ENCODE measurements at regions not wholly inside any gene's neighbourhood (a gene's known extent, or its start where the extent isn't known, plus 50 kb on each side); places are given as distances from the start of the nearest gene placed in this dataset.
A peak's percentile ranks its signal among the peaks of the same experiment; 100 is the strongest.
"Not testable (repeated sequence)": the region's sequence is repeated elsewhere in the genome, so short reads cannot be mapped to it uniquely, and the experiment has no call there.

GRCh38 chr14:57112072-57112807, 156.5 kb downstream of the EXOC5 start:
- H3K4me3 ChIP-seq (ENCODE audit: control insufficient read depth in 2 of 3, extremely low read depth in 1 of 3, insufficient read depth in 2 of 3, low read depth in 1 of 3, low read length in 3 of 3): peak overlapping the region in 1 of 3 experiments; percentile 14
- dilution Hi-C loops (cut with MboI; ENCODE audit: extremely low pct_ligation_motif_present, low sequenced_read_pairs); H3K4me2 ChIP-seq (ENCODE audit: control insufficient read depth, extremely low read depth, insufficient read depth, low read depth, low read length); H3K79me2 ChIP-seq (ENCODE audit: control insufficient read depth, insufficient read depth, low read length); FAIRE-seq; H3K36me3 ChIP-seq (ENCODE audit: control insufficient read depth in 2 of 2, extremely low read depth in 1 of 2, insufficient read depth in 2 of 2, low read length in 2 of 2); H3K9me3 ChIP-seq (ENCODE audit: control insufficient read depth, low read depth, low read length); H3K4me1 ChIP-seq (ENCODE audit: control insufficient read depth, extremely low read depth, insufficient read depth, low read length); DNase-seq (ENCODE audit: low read depth, low spot score); H3K27me3 ChIP-seq (ENCODE audit: control insufficient read depth, extremely low read depth, insufficient read depth, low read length); H4K20me1 ChIP-seq (ENCODE audit: control insufficient read depth, extremely low read depth, insufficient read depth, low read length); H3K9me1 ChIP-seq (ENCODE audit: control insufficient read depth, extremely low read depth, insufficient read depth, low read length): not testable (repeated sequence)
- peak overlapping the region; percentile 22 for H3K9ac ChIP-seq (ENCODE audit: control insufficient read depth, extremely low read depth, insufficient read depth, low read length)
- H2AFZ ChIP-seq (ENCODE audit: control insufficient read depth, low read length): peak overlapping the region; percentile 37
- peak overlapping the region; percentile 26 for H3K27ac ChIP-seq (ENCODE audit: control insufficient read depth, insufficient read depth, low read length)

- H3K36me3 ChIP-seq (ENCODE audit: control insufficient read depth in 2 of 2, extremely low read depth in 1 of 2, insufficient read depth in 2 of 2, low read length in 2 of 2); H3K9me3 ChIP-seq (ENCODE audit: control insufficient read depth, low read depth, low read length); H3K79me2 ChIP-seq (ENCODE audit: control insufficient read depth, insufficient read depth, low read length); H3K4me2 ChIP-seq (ENCODE audit: control insufficient read depth, extremely low read depth, insufficient read depth, low read depth, low read length); FAIRE-seq; H4K20me1 ChIP-seq (ENCODE audit: control insufficient read depth, extremely low read depth, insufficient read depth, low read length); H3K27me3 ChIP-seq (ENCODE audit: control insufficient read depth, extremely low read depth, insufficient read depth, low read length); H3K27ac ChIP-seq (ENCODE audit: control insufficient read depth, insufficient read depth, low read length); DNase-seq (ENCODE audit: low read depth, low spot score); H3K9ac ChIP-seq (ENCODE audit: control insufficient read depth, extremely low read depth, insufficient read depth, low read length); dilution Hi-C loops (cut with MboI; ENCODE audit: extremely low pct_ligation_motif_present, low sequenced_read_pairs); H3K4me3 ChIP-seq (ENCODE audit: control insufficient read depth in 2 of 3, extremely low read depth in 1 of 3, insufficient read depth in 2 of 3, low read depth in 1 of 3, low read length in 3 of 3); H3K9me1 ChIP-seq (ENCODE audit: control insufficient read depth, extremely low read depth, insufficient read depth, low read length); H2AFZ ChIP-seq (ENCODE audit: control insufficient read depth, low read length); H3K4me1 ChIP-seq (ENCODE audit: control insufficient read depth, extremely low read depth, insufficient read depth, low read length): not testable (repeated sequence)
Measured at GRCh38 chr14:57110411-57110810, 158.3 kb downstream of the EXOC5 start.

GRCh38 chr14:57091030-57091608, 177.6 kb downstream of the EXOC5 start:
- no peak for TF ChIP-seq CTCF (optimal IDR thresholded peaks at IDR 0.05 in 1 of 3, IDR thresholded peaks at IDR 0.05 in 1 of 3, conservative IDR thresholded peaks at IDR 0.05 in 1 of 3; ENCODE audit: extremely low read depth in 1 of 3, insufficient read depth in 2 of 3, low read length in 3 of 3)
- TF ChIP-seq EZH2 (IDR thresholded peaks at IDR 0.05; ENCODE audit: low read length): no peak
- DNase-seq (ENCODE audit: low read depth, low spot score): no peak
- Histone ChIP-seq H4K20me1 (ENCODE audit: control insufficient read depth, extremely low read depth, insufficient read depth, low read length) (no peaks in the 10 kb centered on the region), H3K27me3 (ENCODE audit: control insufficient read depth, extremely low read depth, insufficient read depth, low read length) (no peaks in the 10 kb centered on the region), H3K4me2 (ENCODE audit: control insufficient read depth, extremely low read depth, insufficient read depth, low read depth, low read length) (no peak overlapping the region), H3K27ac (ENCODE audit: control insufficient read depth, insufficient read depth, low read length) (no peak overlapping the region), H3K9me3 (ENCODE audit: control insufficient read depth, low read depth, low read length) (no peaks in the 10 kb centered on the region), H2AFZ (ENCODE audit: control insufficient read depth, low read length) (no peak overlapping the region), H3K4me3 (ENCODE audit: control insufficient read depth in 2 of 3, extremely low read depth in 1 of 3, insufficient read depth in 2 of 3, low read depth in 1 of 3, low read length in 3 of 3) (no peak overlapping the region), H3K36me3 (ENCODE audit: control insufficient read depth in 2 of 2, extremely low read depth in 1 of 2, insufficient read depth in 2 of 2, low read length in 2 of 2) (no peaks in the 10 kb centered on the region), H3K9me1 (ENCODE audit: control insufficient read depth, extremely low read depth, insufficient read depth, low read length) (no peaks in the 10 kb centered on the region), H3K79me2 (ENCODE audit: control insufficient read depth, insufficient read depth, low read length) (no peaks in the 10 kb centered on the region), H3K9ac (ENCODE audit: control insufficient read depth, extremely low read depth, insufficient read depth, low read length) (no peak overlapping the region), H3K4me1 (ENCODE audit: control insufficient read depth, extremely low read depth, insufficient read depth, low read length) (no peaks in the 10 kb centered on the region)
- dilution Hi-C loops (cut with MboI; ENCODE audit: extremely low pct_ligation_motif_present, low sequenced_read_pairs): no loop called here
- FAIRE-seq: no peak

Data from keratinocyte (primary cell).